ENCODE measurements at regions not wholly inside any gene's neighbourhood (a gene's known extent, or its start where the extent isn't known, plus 50 kb on each side); places are given as distances from the start of the nearest gene placed in this dataset.

- FAIRE-seq, result peak; percentile 24
- no peak overlapping the region for H2BK120ac ChIP-seq (replicated peaks; ENCODE audit: low read depth, low read length)
- no peak overlapping the region for H2AFZ ChIP-seq (ENCODE audit: low read length)
- TF ChIP-seq ATF2 (IDR thresholded peaks at IDR 0.05; ENCODE audit: low read length) (no peak), CTCF (IDR thresholded peaks at IDR 0.05; ENCODE audit: control extremely low read depth in 1 of 3, insufficient read depth in 1 of 3, low read depth in 1 of 3, low read length in 3 of 3) (peak in 2 of 3 experiments; percentile 3 to 20; a peak in 1 of 4 replicates)
These were observed 348.3 kb upstream of the ZFP64 start for GRCh38 chr20:52539891-52540290.

More at GRCh38 chr20:52539891-52540290, 348.3 kb upstream of the ZFP64 start:
- Histone ChIP-seq H3K9me3 (ENCODE audit: insufficient read depth in 2 of 2, low read depth in 1 of 2, low read length in 1 of 2) (peaks cover 11 to 21% of the 10 kb centered on the region in 2 experiments), H4K5ac (ENCODE audit: insufficient read length, low read depth, low read length) (no peak overlapping the region), H2AK5ac (ENCODE audit: low read depth, low read length) (no peak overlapping the region), H3K14ac (ENCODE audit: insufficient read length) (no peak overlapping the region), H2BK12ac (ENCODE audit: low read depth, low read length) (no peak overlapping the region), H2BK5ac (ENCODE audit: low read depth, low read length) (no peak overlapping the region), H3K4ac (replicated peaks; ENCODE audit: insufficient read length, low read depth, low read length) (no peak overlapping the region), H4K8ac (ENCODE audit: extremely low read depth, insufficient read depth, low read length) (no peak overlapping the region), H3K56ac (replicated peaks; ENCODE audit: insufficient read length, low read depth, low read length) (no peak overlapping the region), H3K4me3 (ENCODE audit: extremely low read depth in 1 of 4, insufficient read depth in 2 of 4, low read depth in 3 of 4, low read length in 4 of 4) (no peak overlapping the region), H4K91ac (replicated peaks; ENCODE audit: insufficient read length, low read length) (no peak overlapping the region), H3K23ac (ENCODE audit: insufficient read length) (no peak overlapping the region), H3K23me2 (ENCODE audit: low read depth, low read length) (no peaks in the 10 kb centered on the region), H3K9ac (replicated peaks in 1 of 4; ENCODE audit: extremely low read depth in 1 of 4, low read depth in 3 of 4, low read length in 3 of 4) (no peak overlapping the region), H3K27me3 (replicated peaks in 1 of 4; ENCODE audit: control insufficient read depth in 3 of 4, extremely low read depth in 1 of 4, insufficient read depth in 3 of 4, low read length in 3 of 4) (no peaks in the 10 kb centered on the region), H3K79me1 (ENCODE audit: low read depth, low read length) (no peaks in the 10 kb centered on the region), H4K20me1 (replicated peaks in 1 of 2; ENCODE audit: control insufficient read depth in 1 of 2, insufficient read depth in 2 of 2, low read length in 2 of 2) (no peaks in the 10 kb centered on the region), H2BK15ac (ENCODE audit: low read length) (no peak overlapping the region), H3K4me2 (ENCODE audit: insufficient read depth in 1 of 2, low read depth in 2 of 2, low read length in 2 of 2) (no peak overlapping the region), H2BK20ac (ENCODE audit: low read length) (no peak overlapping the region), H3K36me3 (ENCODE audit: control insufficient read depth in 2 of 4, insufficient read depth in 4 of 4, low read length in 3 of 4) (no peaks in the 10 kb centered on the region), H3K79me2 (ENCODE audit: control insufficient read depth in 1 of 2, insufficient read depth in 2 of 2, low read length in 2 of 2) (no peaks in the 10 kb centered on the region), H3K4me1 (replicated peaks in 1 of 4; ENCODE audit: control insufficient read depth in 3 of 4, insufficient read depth in 4 of 4, low read length in 3 of 4) (no peaks in the 10 kb centered on the region), H3K27ac (ENCODE audit: low read depth, low read length) (no peak overlapping the region), H3K18ac (ENCODE audit: extremely low read depth, low read length) (no peak overlapping the region)
- DNase-seq (ENCODE audit: low read depth in 1 of 2, low spot score in 2 of 2), result no peak
- 87% methylated on average over 2 of the region's 2 CpGs; no CpG with 5 or more reads in 1 of the 2 experiments for WGBS, 2 experiments (ENCODE audit: extremely low coverage in 1 of 2, insufficient coverage in 1 of 2, insufficient read length in 1 of 2, insufficient replicate concordance in 2 of 2, low coverage in 1 of 2, low lambda C conversion rate in 2 of 2, missing lambda C conversion rate in 1 of 2)
- CTCF ChIA-PET (ENCODE audit: partially characterized antibody), result interaction anchor here (0.6 to 1.3 kb wide), 4 partner anchors 10 to 126 kb away, joined by 3 to 6 read pairs (median 4); no protein-coding TSS in a partner anchor
- POLR2A ChIA-PET (ENCODE audit: partially characterized antibody), result no interaction called here

Measured in H1 (cell line).